K562 (cell line): ENCODE measurements at regions not wholly inside any gene's neighbourhood (a gene's known extent, or its start where the extent isn't known, plus 50 kb on each side); places are given as distances from the start of the nearest gene placed in this dataset.

Source experiments
- BDP1 ChIP-seq: IDR thresholded peaks from 3 replicates; pipeline ENCODE4 v1.6.1; 2011; ENCODE audit not compliant: insufficient read length, insufficient read depth
- ESRRA ChIP-seq: fragments of 450-650 bp; IDR thresholded peaks from 2 replicates; pipeline ENCODE4 v1.6.1; 2014; ENCODE audit warnings: low read depth, mild to moderate bottlenecking, moderate library complexity, borderline replicate concordance
- SETDB1 ChIP-seq: IDR thresholded peaks from one replicate; pipeline ENCODE4 v1.6.1; 2012; ENCODE audit warnings: low read length, control low read depth, inconsistent platforms
- ZNF124 ChIP-seq: sonication (generic); formaldehyde crosslinking; IDR thresholded peaks from 2 replicates; pipeline ENCODE4 v1.8.1; 2022; ENCODE audit warnings: missing genetic modification reagents
- TF ChIP-seq, protein P1 (sequence below): fragments of 450-650 bp; formaldehyde crosslinking; IDR thresholded peaks from 2 replicates; pipeline ENCODE4 v1.4.0; 2020; ENCODE audit warnings: mild to moderate bottlenecking, moderate library complexity
- TF ChIP-seq, protein P2 (sequence below): sonication (generic); formaldehyde crosslinking; IDR thresholded peaks from 2 replicates; pipeline ENCODE4 v1.8.0; 2022; ENCODE audit warnings: missing genetic modification reagents, mild to moderate bottlenecking, borderline replicate concordance
- TF ChIP-seq, protein P3 (sequence below): fragments of 450-650 bp; IDR thresholded peaks from 2 replicates; pipeline ENCODE4 v1.7.0; 2016; ENCODE audit warnings: borderline replicate concordance
- TF ChIP-seq, protein P4 (sequence below), 3 experiments: fragments of 200-800 bp in 1 of 3; sonication (Bioruptor generic) in 1 of 3; sonication (generic) in 1 of 3; formaldehyde crosslinking in 1 of 3; IDR thresholded peaks; 2 replicates each; pipeline versions ENCODE4 v1.6.1 to v1.8.0; 2016 to 2022; ENCODE audit warnings: mild to moderate bottlenecking in 2 of 3, missing compliant biosample characterization in 2 of 3, missing genetic modification characterization in 2 of 3, missing genetic modification reagents in 1 of 3

DNA sequence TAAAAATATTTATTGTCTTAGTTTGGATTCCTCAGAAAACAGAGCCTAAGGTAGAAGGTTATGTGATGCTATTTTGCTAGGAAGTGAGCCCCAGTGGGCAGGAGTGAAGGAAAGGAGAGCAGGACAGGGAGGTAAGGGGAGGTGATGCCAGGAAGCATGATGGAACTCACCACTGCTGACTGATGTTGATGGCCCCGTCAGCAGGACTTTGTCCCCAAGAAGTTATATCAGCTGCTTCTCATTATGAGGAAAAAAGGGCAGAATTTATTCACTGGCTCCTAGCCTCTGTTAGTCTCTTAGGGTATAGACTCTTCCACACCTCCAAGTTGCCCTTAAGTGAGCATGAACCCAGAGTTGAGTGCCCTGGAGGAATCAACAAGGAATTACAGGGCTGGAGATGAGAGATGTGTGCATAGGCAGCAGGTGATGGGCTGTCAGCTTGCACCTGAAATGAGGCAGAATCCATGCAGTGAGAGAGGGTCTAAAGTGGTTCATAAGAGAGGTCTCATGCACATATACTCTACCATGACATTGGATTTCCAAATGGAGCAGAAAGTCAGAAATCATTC is 120.6 kb upstream of the NIPBL start:
- no peak for TF ChIP-seq ESRRA
- no peak for TF ChIP-seq BDP1
- TF ChIP-seq, protein P1, sequence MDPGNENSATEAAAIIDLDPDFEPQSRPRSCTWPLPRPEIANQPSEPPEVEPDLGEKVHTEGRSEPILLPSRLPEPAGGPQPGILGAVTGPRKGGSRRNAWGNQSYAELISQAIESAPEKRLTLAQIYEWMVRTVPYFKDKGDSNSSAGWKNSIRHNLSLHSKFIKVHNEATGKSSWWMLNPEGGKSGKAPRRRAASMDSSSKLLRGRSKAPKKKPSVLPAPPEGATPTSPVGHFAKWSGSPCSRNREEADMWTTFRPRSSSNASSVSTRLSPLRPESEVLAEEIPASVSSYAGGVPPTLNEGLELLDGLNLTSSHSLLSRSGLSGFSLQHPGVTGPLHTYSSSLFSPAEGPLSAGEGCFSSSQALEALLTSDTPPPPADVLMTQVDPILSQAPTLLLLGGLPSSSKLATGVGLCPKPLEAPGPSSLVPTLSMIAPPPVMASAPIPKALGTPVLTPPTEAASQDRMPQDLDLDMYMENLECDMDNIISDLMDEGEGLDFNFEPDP (CRISPR knock-in tag) = no peak
- no peak for TF ChIP-seq ZNF124 (CRISPR knock-in tag)
- TF ChIP-seq, protein P2, sequence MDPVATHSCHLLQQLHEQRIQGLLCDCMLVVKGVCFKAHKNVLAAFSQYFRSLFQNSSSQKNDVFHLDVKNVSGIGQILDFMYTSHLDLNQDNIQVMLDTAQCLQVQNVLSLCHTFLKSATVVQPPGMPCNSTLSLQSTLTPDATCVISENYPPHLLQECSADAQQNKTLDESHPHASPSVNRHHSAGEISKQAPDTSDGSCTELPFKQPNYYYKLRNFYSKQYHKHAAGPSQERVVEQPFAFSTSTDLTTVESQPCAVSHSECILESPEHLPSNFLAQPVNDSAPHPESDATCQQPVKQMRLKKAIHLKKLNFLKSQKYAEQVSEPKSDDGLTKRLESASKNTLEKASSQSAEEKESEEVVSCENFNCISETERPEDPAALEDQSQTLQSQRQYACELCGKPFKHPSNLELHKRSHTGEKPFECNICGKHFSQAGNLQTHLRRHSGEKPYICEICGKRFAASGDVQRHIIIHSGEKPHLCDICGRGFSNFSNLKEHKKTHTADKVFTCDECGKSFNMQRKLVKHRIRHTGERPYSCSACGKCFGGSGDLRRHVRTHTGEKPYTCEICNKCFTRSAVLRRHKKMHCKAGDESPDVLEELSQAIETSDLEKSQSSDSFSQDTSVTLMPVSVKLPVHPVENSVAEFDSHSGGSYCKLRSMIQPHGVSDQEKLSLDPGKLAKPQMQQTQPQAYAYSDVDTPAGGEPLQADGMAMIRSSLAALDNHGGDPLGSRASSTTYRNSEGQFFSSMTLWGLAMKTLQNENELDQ (CRISPR knock-in tag) = no peak
- TF ChIP-seq, protein P3, sequence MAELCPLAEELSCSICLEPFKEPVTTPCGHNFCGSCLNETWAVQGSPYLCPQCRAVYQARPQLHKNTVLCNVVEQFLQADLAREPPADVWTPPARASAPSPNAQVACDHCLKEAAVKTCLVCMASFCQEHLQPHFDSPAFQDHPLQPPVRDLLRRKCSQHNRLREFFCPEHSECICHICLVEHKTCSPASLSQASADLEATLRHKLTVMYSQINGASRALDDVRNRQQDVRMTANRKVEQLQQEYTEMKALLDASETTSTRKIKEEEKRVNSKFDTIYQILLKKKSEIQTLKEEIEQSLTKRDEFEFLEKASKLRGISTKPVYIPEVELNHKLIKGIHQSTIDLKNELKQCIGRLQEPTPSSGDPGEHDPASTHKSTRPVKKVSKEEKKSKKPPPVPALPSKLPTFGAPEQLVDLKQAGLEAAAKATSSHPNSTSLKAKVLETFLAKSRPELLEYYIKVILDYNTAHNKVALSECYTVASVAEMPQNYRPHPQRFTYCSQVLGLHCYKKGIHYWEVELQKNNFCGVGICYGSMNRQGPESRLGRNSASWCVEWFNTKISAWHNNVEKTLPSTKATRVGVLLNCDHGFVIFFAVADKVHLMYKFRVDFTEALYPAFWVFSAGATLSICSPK = no peak
- TF ChIP-seq, protein P4, sequence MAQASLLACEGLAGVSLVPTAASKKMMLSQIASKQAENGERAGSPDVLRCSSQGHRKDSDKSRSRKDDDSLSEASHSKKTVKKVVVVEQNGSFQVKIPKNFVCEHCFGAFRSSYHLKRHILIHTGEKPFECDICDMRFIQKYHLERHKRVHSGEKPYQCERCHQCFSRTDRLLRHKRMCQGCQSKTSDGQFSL (CRISPR knock-in tag; IDR thresholded peaks at IDR 0.05) = no peak
- TF ChIP-seq, protein P4 (tag; IDR thresholded peaks at IDR 0.05) = no peak
- no peak for TF ChIP-seq SETDB1
